Posterior vena cava (tissue), 2 donors: ENCODE measurements at regions not wholly inside any gene's neighbourhood (a gene's known extent, or its start where the extent isn't known, plus 50 kb on each side); places are given as distances from the start of the nearest gene placed in this dataset.

Source experiments
- DNase-seq: peaks from one replicate; pipeline ENCODE4 v3.0.0-alpha.2; 2020; ENCODE audit warnings: low spot score
- intact Hi-C, 2 donors: fragments of 100-400 bp; cut with DNase I; formaldehyde crosslinking; loops; one replicate each; pipeline versions ENCODE4 v1.14.1 to v1.14.2; 2022 to 2023
- donor health status: DM: yes; HTN: yes; CAD: no.
- donor health status: DM: yes; HTN: yes; CAD: no.

DNA sequence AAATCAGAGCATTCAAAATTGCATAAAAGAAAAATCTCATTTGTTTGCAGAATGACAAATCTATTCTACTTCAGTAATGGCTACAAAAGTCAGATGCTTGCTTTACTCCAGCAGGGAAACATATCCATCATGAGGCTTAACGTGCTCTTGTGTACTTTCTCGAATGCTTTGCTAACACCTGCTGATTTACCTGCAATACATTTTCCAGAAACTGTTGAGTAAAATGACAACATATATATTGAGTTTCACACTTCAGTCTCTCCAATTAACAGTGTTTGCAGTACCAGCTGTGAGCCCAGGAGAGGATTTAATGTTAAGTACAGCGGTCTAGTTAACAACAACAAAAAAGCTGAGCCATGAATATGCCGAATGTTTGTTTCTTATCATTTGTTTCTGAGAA lies 391.5 kb upstream of the SMC2 start:
- DNase-seq = no peak

GRCh38 chr9:103707181-103707580 lies 386.9 kb upstream of the SMC2 start:
- intact Hi-C loops = no loop called here
- no peak for DNase-seq

More for the DNA sequence above, 391.5 kb upstream of the SMC2 start:
- intact Hi-C loops = no loop called here

- intact Hi-C loops = no loop called here
- DNase-seq = no peak
These were observed 384.7 kb upstream of the SMC2 start for GRCh38 chr9:103709366-103709765.

DNA sequence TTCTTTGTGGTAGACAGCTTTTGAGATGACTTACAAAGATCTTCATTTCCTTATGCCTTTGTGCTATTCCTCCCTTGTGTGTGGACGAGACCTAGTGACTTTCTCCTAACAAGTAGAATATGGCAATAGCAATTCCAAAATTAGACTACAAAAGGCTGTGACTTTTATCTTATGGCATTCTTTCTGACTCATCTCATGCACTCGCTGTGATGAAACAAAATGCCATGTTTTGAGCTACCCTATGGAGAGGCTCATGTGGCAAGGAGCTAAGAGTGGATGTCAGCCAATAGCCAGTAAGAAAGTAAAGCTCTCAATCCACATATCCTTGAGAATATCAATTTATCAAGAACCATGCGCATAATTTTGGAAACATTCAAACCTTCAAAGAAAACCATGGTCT lies 380.5 kb upstream of the SMC2 start:
- no peak for DNase-seq
- intact Hi-C loops = no loop called here

DNA sequence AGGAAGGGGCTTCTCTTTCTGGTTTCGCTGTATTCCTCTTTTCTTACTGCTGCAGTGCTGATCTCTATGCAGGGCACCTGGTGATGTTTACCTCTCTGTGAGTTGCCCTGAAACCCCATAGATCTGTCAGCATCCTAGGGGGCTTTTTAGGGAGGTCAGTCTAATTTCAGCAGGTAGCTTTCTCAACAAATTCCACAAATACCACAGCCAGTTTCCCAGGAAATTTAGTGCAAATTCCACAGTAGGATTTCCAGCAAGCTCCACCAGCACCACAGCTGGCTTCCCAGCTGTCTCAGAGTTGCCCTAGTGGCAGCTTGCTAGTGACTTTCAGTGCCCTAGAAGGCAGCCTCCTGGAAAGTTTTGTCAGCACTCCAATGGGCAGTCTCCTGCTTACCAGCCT lies 379.1 kb upstream of the SMC2 start:
- DNase-seq = no peak
- intact Hi-C loops = no loop called here

DNA sequence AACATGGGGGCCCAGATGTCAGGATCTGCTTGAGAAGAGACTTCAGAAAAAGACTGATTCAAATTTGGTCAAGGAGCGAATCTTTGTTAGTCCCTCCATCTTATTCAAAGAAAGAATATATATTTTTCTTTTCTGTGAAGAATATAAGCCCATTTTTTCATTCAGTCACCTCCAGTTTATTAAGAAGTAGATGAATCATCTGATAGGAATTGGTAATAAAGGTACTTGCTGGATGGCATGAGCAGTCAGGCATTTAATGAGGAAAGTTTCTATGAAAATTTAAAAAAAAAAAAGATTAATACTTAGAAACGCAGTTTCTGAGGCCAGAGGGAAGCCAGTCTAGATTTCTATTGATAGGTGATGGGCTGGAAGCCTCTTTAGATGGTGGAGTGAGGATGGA lies 373.1 kb upstream of the SMC2 start:
- DNase-seq = no peak
- intact Hi-C loops = no loop called here

GRCh38 chr9:103730866-103731265 lies 363.2 kb upstream of the SMC2 start:
- no peak for DNase-seq
- intact Hi-C loops = no loop called here

DNA sequence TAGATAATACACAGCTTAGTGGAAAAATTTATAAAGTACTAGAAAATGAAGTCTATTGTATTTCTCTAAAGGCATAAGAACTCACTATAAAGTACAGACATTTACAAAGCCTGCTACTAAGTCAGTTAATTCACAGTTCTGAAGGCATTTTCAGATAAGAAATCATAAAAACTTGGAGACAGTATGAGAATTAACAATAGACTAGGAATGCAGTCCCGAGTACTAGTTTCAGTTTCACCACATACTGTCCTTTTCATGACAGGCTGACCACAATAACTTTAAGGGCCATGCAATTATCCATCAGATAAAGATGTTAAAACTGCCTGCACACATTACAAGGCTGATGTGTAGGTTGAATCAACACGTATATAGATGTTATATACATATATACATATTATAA lies 362.6 kb upstream of the SMC2 start:
- DNase-seq = no peak
- intact Hi-C loops = no loop called here

DNA sequence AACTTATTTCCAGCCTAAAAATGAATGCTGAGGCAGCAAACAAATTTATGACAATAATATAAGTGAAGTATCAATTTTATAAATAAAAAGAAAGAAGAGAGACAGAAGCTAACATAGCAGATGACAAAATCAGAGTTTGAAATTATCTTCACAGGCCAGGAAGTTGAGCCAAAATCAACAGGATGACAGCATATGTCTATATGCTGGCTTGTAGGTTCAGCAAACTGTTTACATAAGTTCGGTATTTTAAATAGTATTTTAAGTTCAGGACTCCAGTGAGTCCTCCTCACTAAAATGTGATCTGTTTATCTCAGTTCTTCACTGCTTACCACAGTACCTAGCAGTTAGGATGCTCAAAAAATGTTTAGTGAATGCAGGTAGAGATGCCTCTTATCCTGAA lies 359.6 kb upstream of the SMC2 start:
- intact Hi-C loops = no loop called here
- no peak for DNase-seq

DNA sequence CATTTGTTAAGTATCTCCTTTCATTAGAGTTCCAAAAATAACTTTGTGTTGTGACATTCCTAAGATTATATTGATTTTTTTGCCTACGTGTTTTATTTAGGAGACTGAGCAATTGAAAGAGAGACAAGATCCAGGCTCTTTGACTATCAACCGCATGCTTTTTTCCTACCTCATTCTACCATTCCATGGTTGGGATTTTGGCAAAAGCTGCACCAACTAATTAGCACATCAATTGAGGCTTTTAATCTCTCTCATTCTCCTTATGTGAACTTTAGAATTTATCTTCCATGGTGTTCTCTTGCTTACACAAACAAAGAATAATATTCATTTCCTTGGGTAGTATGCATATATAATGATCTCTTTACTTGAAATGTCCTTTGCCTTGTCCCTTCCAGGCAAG lies 338.7 kb upstream of the SMC2 start:
- intact Hi-C loops = no loop called here

DNA sequence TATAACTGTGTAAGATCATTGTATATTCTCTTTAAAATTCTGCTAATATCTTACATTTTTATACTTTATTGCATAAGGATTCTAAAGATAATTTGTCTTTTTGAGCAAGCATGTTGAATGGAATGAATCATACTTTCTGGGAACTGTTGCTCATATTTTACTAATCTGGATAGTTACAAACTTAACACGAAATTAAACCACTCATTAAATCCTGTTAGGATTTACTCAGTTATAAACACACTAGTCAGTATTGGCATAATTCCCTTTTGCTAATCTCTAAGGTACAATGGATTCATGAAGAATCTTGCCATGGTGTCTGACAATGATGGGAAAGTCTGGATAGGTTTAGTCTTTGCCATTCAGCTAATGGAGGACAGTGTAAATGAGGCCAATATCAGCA lies 338.1 kb upstream of the SMC2 start:
- DNase-seq = no peak
- intact Hi-C loops = no loop called here

More for the DNA sequence above, 338.7 kb upstream of the SMC2 start:
- no peak for DNase-seq

DNA sequence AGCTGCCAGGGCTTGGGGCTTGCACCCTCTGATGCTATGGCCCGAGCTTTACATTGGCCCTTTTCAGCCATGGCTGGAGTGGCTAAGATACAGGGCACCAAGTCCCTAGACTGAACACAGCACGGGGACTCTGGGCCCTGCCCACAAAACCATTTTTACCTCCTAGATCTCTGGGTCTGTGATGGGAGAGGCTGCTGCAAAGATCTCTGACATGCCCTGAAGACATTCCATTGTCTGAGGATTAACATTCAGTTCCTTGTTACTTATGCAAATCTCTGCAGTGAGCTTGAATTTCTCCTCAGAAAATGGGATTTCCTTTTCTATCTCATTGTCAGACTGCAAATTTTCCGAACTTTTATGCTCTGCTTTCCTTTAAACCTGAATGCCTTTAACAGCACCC lies 337.0 kb upstream of the SMC2 start:
- intact Hi-C loops = no loop called here
- DNase-seq = no peak

DNA sequence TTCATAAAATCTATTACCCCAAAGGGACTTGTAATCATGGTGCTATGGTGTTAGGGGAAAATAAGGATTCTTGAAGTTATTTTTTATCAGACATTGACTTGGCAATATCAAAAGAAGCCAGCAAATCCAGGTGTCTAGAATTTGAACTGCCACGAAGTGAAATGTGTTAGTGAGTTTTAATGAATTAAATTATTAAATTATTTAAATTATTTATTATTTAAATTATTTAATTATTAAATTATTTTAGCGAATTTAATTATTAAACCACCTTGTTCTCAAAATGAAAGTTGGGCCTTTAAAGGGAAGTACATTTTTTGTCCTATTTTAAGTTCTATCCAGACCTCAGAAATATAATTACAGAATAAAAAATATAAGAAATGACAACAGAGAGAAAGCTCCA lies 332.6 kb upstream of the SMC2 start:
- no peak for DNase-seq
- intact Hi-C loops = no loop called here

GRCh38 chr9:103789686-103790085 lies 304.4 kb upstream of the SMC2 start:
- no peak for DNase-seq
- intact Hi-C loops = loop anchor here in 1 of 2 donors (5.0 kb wide), 1 partner anchor 578 kb away; no protein-coding TSS in a partner anchor

DNA sequence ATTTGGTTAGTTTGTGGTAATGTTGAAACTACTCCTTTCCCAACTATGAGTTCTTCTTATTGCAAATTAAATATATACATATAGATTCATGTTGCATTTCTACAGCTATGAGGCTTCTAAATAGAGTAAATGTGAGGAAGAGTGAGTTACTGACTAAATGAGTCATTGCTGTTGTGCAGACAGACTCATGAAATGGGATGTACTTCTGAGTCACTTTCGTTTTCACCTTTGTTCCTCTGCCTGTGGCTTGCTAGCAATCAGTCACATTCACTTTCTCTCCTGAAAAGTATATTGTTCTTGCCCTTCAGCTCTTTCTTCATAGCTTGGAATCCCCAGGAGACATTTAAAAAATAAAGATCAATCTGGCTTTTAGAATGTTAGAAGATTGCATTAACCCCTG lies 295.5 kb upstream of the SMC2 start:
- intact Hi-C loops = no loop called here

DNA sequence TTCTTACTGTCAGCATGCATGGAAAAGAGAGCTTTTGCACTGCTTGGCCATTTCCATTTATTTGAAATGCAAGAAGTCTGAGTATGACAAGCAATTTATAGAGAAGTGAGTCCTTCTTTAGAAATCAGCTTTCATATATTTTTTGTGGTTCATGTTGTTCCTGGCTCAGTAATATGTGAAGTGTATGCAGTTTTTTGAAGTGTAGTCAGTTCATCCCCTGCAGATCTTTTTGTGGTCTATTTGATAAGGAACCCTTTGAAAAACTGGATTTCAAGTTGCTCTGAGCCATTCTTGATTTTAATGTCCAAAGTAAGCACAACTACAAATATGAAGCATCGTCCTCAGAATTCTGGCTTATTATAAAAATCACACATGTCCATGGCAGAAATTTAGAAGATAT lies 294.1 kb upstream of the SMC2 start:
- no peak for DNase-seq
- intact Hi-C loops = no loop called here

More for the DNA sequence above, 295.5 kb upstream of the SMC2 start:
- DNase-seq = no peak

DNA sequence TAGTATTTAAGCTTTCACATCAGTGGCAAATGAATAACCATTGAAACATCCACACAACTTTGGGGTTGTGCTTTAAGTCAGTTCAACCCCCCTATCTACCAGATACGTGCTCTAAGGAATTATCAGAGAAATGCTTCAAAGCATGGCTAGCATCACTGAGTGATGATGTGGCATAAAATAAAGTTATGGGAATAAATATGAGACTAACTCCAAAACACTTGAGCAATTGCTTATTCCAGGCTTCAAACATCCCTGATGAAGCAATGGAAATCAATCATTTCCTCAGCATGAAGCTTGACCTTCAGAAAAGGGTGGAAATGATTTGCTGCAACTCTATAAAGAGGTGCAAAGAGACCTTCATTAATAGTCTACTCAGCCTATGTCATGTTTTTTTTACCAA lies 292.0 kb upstream of the SMC2 start:
- intact Hi-C loops = no loop called here
- no peak for DNase-seq

DNA sequence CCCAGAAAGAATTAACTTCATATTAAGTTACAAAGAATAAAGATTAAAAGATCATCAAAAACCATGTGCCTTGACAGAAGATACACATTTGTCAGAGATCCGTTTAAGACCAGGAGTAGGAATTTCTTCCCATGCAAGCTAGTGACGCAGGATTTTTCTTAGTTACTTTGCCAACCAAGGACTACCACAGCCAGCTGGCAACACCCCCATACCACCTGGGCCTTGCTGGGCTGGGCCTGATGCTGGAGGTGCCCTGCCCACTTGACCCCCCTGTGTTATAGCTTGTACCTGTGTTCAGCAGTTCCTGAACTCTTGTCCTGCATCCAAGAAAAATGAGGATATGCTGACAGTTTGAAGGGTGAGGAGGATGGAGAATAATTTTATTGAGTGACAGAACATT lies 290.9 kb upstream of the SMC2 start:
- intact Hi-C loops = no loop called here
- DNase-seq = no peak

- intact Hi-C loops = no loop called here
- no peak for DNase-seq
These were observed 289.9 kb upstream of the SMC2 start for GRCh38 chr9:103804077-103804735.

GRCh38 chr9:103809745-103810144 lies 284.4 kb upstream of the SMC2 start:
- intact Hi-C loops = no loop called here
- DNase-seq = no peak

DNA sequence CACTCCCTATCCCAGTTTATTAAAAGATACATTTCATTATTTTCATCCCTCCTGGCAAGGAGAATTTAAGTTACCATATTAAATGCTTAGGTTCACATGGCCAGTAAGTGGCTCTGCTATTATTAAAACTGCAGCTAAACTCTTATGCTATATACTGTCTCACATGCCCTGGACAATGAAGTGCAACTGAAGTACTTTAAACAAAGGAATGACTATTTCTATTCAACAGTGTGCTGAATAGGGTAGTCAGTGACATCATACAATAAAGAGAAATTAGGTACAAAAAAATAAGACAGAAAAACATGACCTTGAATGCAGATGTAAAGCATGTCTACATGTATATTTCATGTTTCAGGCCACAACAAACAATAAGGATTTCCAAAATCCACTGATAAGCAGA lies 282.6 kb upstream of the SMC2 start:
- no peak for DNase-seq
- intact Hi-C loops = no loop called here

DNA sequence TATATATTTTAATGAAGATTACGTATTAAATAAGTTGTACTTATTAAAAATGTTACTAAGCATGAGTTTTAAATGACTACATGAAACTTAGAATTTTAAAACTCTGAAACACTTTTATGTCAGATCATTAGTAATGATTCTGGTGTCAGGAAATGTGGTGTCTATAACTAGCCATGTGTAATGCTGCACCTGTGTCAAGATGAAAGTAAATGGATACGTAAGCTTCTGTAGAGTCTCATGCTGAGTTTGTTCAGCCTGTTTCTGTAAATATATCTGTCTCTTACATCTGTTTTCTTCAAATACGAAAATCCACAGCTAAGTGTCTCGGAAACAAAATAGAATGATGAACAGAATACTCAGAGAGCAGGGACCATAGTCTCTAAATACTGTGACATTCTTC lies 278.0 kb upstream of the SMC2 start:
- intact Hi-C loops = no loop called here

More for the DNA sequence above, 278.0 kb upstream of the SMC2 start:
- DNase-seq = no peak
